Calu3 (cell line): ENCODE measurements at regions not wholly inside any gene's neighbourhood (a gene's known extent, or its start where the extent isn't known, plus 50 kb on each side); places are given as distances from the start of the nearest gene placed in this dataset.
"Not testable (repeated sequence)": the region's sequence is repeated elsewhere in the genome, so short reads cannot be mapped to it uniquely, and the experiment has no call there.

Experiments used
- BruUV-seq: library from RNA; stranded (reverse); fragments of 400-500 nt; replicated peaks from 2 replicates; lab custom pipeline; 2021; lab: Mats Ljungman, UMichigan
- CTCF ChIA-PET: fragments of 300-600 bp; sonication (Branson Sonifier 250); formaldehyde crosslinking; loops from one replicate; lab custom pipeline; 2022; ENCODE audit warnings: antibody characterized with exemption; lab: Charles Lee
- DNase-seq: peaks from one replicate; pipeline ENCODE4 v3.0.0; 2022
- H3K27ac Mint-ChIP-seq: one replicate; pipeline ENCODE4 v1.8.0; 2022; ENCODE audit warnings: mixed read lengths; ENCODE audit not compliant: unreplicated experiment
- H3K27me3 Mint-ChIP-seq: one replicate; pipeline ENCODE4 v1.8.0; 2022; ENCODE audit warnings: mixed read lengths; ENCODE audit not compliant: unreplicated experiment
- H3K36me3 Mint-ChIP-seq: one replicate; pipeline ENCODE4 v1.8.0; 2022; ENCODE audit warnings: mild to moderate bottlenecking, moderate library complexity, mixed read lengths; ENCODE audit not compliant: insufficient read depth, unreplicated experiment
- H3K4me1 Mint-ChIP-seq: one replicate; pipeline ENCODE4 v1.8.0; 2022; ENCODE audit warnings: mild to moderate bottlenecking, low read depth, mixed read lengths; ENCODE audit not compliant: unreplicated experiment
- H3K4me3 Mint-ChIP-seq: one replicate; pipeline ENCODE4 v1.8.0; 2022; ENCODE audit warnings: mild to moderate bottlenecking, low read depth, moderate library complexity, mixed read lengths; ENCODE audit not compliant: unreplicated experiment
- H3K9me3 Mint-ChIP-seq: one replicate; pipeline ENCODE4 v1.8.0; 2022; ENCODE audit warnings: low read depth, mixed read lengths; ENCODE audit not compliant: unreplicated experiment
- intact Hi-C: fragments of 100-400 bp; cut with micrococcal nuclease; formaldehyde crosslinking; loops from one replicate; pipeline ENCODE4 v1.10.0; 2022; ENCODE audit not compliant: unreplicated experiment
- TF ChIP-seq, protein P1 (sequence below): fragments of 200-600 bp; IDR thresholded peaks from one replicate; pipeline ENCODE4 v1.8.0; 2022; ENCODE audit warnings: antibody characterized with exemption; ENCODE audit not compliant: unreplicated experiment

DNA sequence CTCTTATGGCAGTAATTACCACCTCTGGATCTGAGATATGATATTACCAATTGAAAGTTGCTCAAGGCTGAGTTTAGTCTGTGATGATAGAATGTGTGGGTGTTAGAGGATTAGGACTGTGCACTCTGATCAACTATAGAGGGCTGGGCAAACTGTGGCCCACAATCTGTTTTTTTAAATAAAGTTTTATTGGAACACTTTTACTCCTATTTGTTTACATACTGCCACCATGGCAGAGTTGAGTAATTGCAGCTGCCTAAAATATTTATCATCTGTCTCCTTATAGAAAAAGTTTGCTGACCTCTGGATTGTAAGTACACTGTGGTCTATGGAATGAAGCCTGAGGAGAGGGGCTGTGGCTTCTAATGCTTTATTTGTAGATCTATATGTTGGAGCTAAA lies 71.5 kb upstream of the N4BP1 start:
- no peak overlapping the region for H3K27ac Mint-ChIP-seq
- TF ChIP-seq, protein P1, sequence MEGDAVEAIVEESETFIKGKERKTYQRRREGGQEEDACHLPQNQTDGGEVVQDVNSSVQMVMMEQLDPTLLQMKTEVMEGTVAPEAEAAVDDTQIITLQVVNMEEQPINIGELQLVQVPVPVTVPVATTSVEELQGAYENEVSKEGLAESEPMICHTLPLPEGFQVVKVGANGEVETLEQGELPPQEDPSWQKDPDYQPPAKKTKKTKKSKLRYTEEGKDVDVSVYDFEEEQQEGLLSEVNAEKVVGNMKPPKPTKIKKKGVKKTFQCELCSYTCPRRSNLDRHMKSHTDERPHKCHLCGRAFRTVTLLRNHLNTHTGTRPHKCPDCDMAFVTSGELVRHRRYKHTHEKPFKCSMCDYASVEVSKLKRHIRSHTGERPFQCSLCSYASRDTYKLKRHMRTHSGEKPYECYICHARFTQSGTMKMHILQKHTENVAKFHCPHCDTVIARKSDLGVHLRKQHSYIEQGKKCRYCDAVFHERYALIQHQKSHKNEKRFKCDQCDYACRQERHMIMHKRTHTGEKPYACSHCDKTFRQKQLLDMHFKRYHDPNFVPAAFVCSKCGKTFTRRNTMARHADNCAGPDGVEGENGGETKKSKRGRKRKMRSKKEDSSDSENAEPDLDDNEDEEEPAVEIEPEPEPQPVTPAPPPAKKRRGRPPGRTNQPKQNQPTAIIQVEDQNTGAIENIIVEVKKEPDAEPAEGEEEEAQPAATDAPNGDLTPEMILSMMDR = peak; percentile 36
- intact Hi-C loops = loop anchor here (10.0 kb wide), 3 partner anchors 153 to 383 kb away; no protein-coding TSS in a partner anchor
- H3K4me3 Mint-ChIP-seq = no peak overlapping the region
- no peak for DNase-seq
- CTCF ChIA-PET = no interaction called here
- H3K9me3 Mint-ChIP-seq = no peaks in the 10 kb centered on the region
- H3K4me1 Mint-ChIP-seq = no peaks in the 10 kb centered on the region
- H3K27me3 Mint-ChIP-seq = peaks cover 82% of the 10 kb centered on the region
- BruUV-seq = no TSS peak
- no peaks in the 10 kb centered on the region for H3K36me3 Mint-ChIP-seq

DNA sequence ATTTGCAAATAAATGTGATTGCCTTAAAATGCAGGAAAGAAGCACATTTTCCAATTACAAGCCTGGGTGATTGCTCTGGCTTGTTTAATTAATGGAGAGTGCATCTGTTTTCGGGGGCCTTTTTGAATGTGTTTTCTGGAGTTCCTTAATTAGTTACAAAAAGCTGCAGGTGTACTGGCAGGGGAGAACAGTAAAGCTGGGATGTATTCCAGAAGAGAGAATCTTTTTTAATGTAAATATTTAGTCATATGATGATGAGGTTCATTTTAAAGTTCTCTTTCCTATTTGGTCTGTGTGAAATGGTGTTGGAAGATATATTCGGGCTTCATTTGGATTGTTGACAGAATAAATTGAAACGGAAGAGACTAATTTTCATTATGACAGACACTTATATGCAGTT lies 70.9 kb upstream of the N4BP1 start:
- no peak overlapping the region for H3K27ac Mint-ChIP-seq
- TF ChIP-seq, protein P1 = no peak
- intact Hi-C loops = loop anchor here (10.0 kb wide), 3 partner anchors 154 to 384 kb away; no protein-coding TSS in a partner anchor
- no peak overlapping the region for H3K4me3 Mint-ChIP-seq
- DNase-seq = no peak
- H3K36me3 Mint-ChIP-seq = no peaks in the 10 kb centered on the region
- no TSS peak for BruUV-seq
- H3K27me3 Mint-ChIP-seq = peaks cover 75% of the 10 kb centered on the region
- H3K4me1 Mint-ChIP-seq = no peaks in the 10 kb centered on the region
- CTCF ChIA-PET = no interaction called here
- H3K9me3 Mint-ChIP-seq = no peaks in the 10 kb centered on the region

DNA sequence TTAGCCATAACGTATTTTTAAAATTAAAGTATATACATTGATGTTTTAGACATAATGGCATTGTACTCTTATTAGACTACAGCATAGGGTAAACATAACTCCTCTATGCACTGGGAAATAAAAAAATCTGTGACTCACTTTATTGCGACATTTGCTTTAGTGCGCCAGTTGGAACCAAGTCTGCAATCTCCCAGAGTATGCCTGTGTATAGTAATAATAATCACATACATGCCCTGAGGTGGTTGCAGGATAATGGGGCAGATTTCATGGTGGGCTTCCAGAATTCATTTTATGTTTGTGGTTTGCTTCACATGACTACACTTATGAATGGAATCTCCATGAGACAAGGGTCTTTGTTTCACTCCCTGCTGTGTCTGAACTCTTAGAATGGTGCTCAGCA lies 66.9 kb upstream of the N4BP1 start:
- H3K27me3 Mint-ChIP-seq = peaks cover 48% of the 10 kb centered on the region
- H3K27ac Mint-ChIP-seq = no peak overlapping the region
- DNase-seq = no peak
- CTCF ChIA-PET = no interaction called here
- H3K4me1 Mint-ChIP-seq = no peaks in the 10 kb centered on the region
- H3K9me3 Mint-ChIP-seq = no peaks in the 10 kb centered on the region
- TF ChIP-seq, protein P1 = no peak
- no peaks in the 10 kb centered on the region for H3K36me3 Mint-ChIP-seq
- intact Hi-C loops = no loop called here
- no peak overlapping the region for H3K4me3 Mint-ChIP-seq
- BruUV-seq = no TSS peak

DNA sequence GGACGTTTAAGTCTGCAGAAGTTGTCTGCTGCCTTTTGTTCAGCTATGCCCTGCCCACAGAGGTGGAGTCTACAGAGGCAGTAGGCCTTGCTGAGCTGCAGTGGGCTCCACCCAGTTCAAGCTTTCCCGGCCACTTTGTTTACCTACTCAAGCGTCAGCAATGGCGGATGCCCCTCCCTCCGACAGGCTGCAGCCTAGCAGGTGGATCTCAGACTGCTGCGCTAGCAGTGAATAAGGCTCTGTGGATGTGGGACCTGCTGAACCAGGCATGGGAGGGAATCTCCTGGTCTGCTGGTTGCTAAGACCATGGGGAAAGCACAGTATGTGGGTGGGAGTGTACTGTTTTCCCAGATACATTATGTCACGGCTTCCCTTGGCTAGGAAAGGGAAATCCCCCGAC lies 58.2 kb upstream of the N4BP1 start:
- H3K4me1 Mint-ChIP-seq, CTCF ChIA-PET, H3K4me3 Mint-ChIP-seq, H3K27ac Mint-ChIP-seq, BruUV-seq, H3K36me3 Mint-ChIP-seq, DNase-seq, intact Hi-C loops, H3K9me3 Mint-ChIP-seq: not testable (repeated sequence)
- H3K27me3 Mint-ChIP-seq = peaks cover 23% of the 10 kb centered on the region

DNA sequence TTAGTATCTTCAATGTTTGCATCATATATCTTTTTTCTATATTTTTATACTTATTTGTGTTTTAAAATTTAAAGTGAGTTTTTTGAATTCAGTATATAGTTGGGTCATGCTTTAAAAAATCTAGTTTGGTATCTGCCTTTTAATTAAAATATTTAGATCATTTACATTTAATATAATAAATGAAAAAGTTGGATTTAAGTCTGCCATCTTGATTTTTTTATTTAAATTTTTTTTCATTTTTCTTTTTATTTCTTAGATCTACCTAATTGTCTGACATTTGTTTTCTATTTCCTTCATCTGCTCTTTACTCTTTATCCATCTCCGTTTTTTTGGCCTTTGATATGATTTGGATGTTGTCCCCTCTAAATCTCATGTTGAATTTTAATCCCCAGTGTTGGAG lies 50.0 kb upstream of the N4BP1 start:
- BruUV-seq = no TSS peak
- Mint-ChIP-seq H3K27ac (no peak overlapping the region), H3K9me3 (peaks cover 5% of the 10 kb centered on the region), H3K4me3 (no peak overlapping the region), H3K27me3 (no peaks in the 10 kb centered on the region), H3K36me3 (no peaks in the 10 kb centered on the region), H3K4me1 (no peaks in the 10 kb centered on the region)
- intact Hi-C loops = no loop called here
- no peak for DNase-seq
- TF ChIP-seq, protein P1 = no peak
- CTCF ChIA-PET = no interaction called here
